ENCODE measurements at regions not wholly inside any gene's neighbourhood (a gene's known extent, or its start where the extent isn't known, plus 50 kb on each side); places are given as distances from the start of the nearest gene placed in this dataset.

GRCh38 chr9:95736891-95737522 is 138.5 kb upstream of the ERCC6L2 start:
- Mint-ChIP-seq H3K27ac (ENCODE audit: unreplicated experiment) (no peak overlapping the region), H3K4me3 (ENCODE audit: low read depth, unreplicated experiment) (no peak overlapping the region), H3K36me3 (ENCODE audit: insufficient read depth, unreplicated experiment) (no peaks in the 10 kb centered on the region), H3K27me3 (ENCODE audit: unreplicated experiment) (peaks cover 38% of the 10 kb centered on the region), H3K9me3 (ENCODE audit: low read depth, unreplicated experiment) (no peaks in the 10 kb centered on the region), H3K4me1 (ENCODE audit: low read depth, unreplicated experiment) (no peaks in the 10 kb centered on the region)
- no peak for TF ChIP-seq CTCF (IDR thresholded peaks at IDR 0.05; ENCODE audit: unreplicated experiment)
- CTCF ChIA-PET, result no interaction called here
- intact Hi-C loops (cut with micrococcal nuclease; ENCODE audit: unreplicated experiment), result no loop called here
- no peak for DNase-seq
- BruUV-seq (replicated peaks), result no TSS peak

GRCh38 chr9:95736370-95736769 is 139.1 kb upstream of the ERCC6L2 start:
- H3K4me3 Mint-ChIP-seq (ENCODE audit: low read depth, unreplicated experiment), result no peak overlapping the region
- H3K9me3 Mint-ChIP-seq (ENCODE audit: low read depth, unreplicated experiment), result no peaks in the 10 kb centered on the region
- intact Hi-C loops (cut with micrococcal nuclease; ENCODE audit: unreplicated experiment), result no loop called here
- H3K27me3 Mint-ChIP-seq (ENCODE audit: unreplicated experiment), result peaks cover 41% of the 10 kb centered on the region
- DNase-seq, result no peak
- TF ChIP-seq CTCF (IDR thresholded peaks at IDR 0.05; ENCODE audit: unreplicated experiment), result peak; percentile 20
- no TSS peak for BruUV-seq (replicated peaks)
- H3K4me1 Mint-ChIP-seq (ENCODE audit: low read depth, unreplicated experiment), result no peaks in the 10 kb centered on the region
- H3K27ac Mint-ChIP-seq (ENCODE audit: unreplicated experiment), result no peak overlapping the region
- CTCF ChIA-PET, result no interaction called here
- H3K36me3 Mint-ChIP-seq (ENCODE audit: insufficient read depth, unreplicated experiment), result no peaks in the 10 kb centered on the region

GRCh38 chr9:95735701-95736100 is 139.8 kb upstream of the ERCC6L2 start:
- H3K36me3 Mint-ChIP-seq (ENCODE audit: insufficient read depth, unreplicated experiment), result no peaks in the 10 kb centered on the region
- intact Hi-C loops (cut with micrococcal nuclease; ENCODE audit: unreplicated experiment), result no loop called here
- DNase-seq, result no peak
- no peak overlapping the region for H3K27ac Mint-ChIP-seq (ENCODE audit: unreplicated experiment)
- no peaks in the 10 kb centered on the region for H3K9me3 Mint-ChIP-seq (ENCODE audit: low read depth, unreplicated experiment)
- peaks cover 36% of the 10 kb centered on the region for H3K27me3 Mint-ChIP-seq (ENCODE audit: unreplicated experiment)
- CTCF ChIA-PET, result no interaction called here
- TF ChIP-seq CTCF (IDR thresholded peaks at IDR 0.05; ENCODE audit: unreplicated experiment), result no peak
- H3K4me1 Mint-ChIP-seq (ENCODE audit: low read depth, unreplicated experiment), result no peaks in the 10 kb centered on the region
- BruUV-seq (replicated peaks), result no TSS peak
- H3K4me3 Mint-ChIP-seq (ENCODE audit: low read depth, unreplicated experiment), result no peak overlapping the region

GRCh38 chr9:95733741-95734666 is 141.5 kb upstream of the ERCC6L2 start:
- H3K4me1 Mint-ChIP-seq (ENCODE audit: low read depth, unreplicated experiment), result no peaks in the 10 kb centered on the region
- no peaks in the 10 kb centered on the region for H3K36me3 Mint-ChIP-seq (ENCODE audit: insufficient read depth, unreplicated experiment)
- intact Hi-C loops (cut with micrococcal nuclease; ENCODE audit: unreplicated experiment), result no loop called here
- CTCF ChIA-PET, result no interaction called here
- H3K4me3 Mint-ChIP-seq (ENCODE audit: low read depth, unreplicated experiment), result no peak overlapping the region
- DNase-seq, result no peak
- peaks cover 30% of the 10 kb centered on the region for H3K27me3 Mint-ChIP-seq (ENCODE audit: unreplicated experiment)
- no peaks in the 10 kb centered on the region for H3K9me3 Mint-ChIP-seq (ENCODE audit: low read depth, unreplicated experiment)
- no peak for TF ChIP-seq CTCF (IDR thresholded peaks at IDR 0.05; ENCODE audit: unreplicated experiment)
- H3K27ac Mint-ChIP-seq (ENCODE audit: unreplicated experiment), result no peak overlapping the region
- no TSS peak for BruUV-seq (replicated peaks)

All from Calu3 (cell line).